KG1 (cell line): ENCODE measurements at regions not wholly inside any gene's neighbourhood (a gene's known extent, or its start where the extent isn't known, plus 50 kb on each side); places are given as distances from the start of the nearest gene placed in this dataset.
A peak's percentile ranks its signal among the peaks of the same experiment; 100 is the strongest.
"Not testable (repeated sequence)": the region's sequence is repeated elsewhere in the genome, so short reads cannot be mapped to it uniquely, and the experiment has no call there.

Experiments used
- DNase-seq: peaks from one replicate; lab custom pipeline; 2025; lab: John Stamatoyannopoulos, UW

- no peak for DNase-seq
Observed at GRCh38 chr10:86579883-86580520, 58.4 kb upstream of the WAPL start.

GRCh38 chr10:86580521-86580891, 58.9 kb upstream of the WAPL start:
- DNase-seq, result no peak

- no peak for DNase-seq
Observed at GRCh38 chr10:86583983-86584382, 62.4 kb upstream of the WAPL start.

- DNase-seq, result peak; percentile 38
Observed at GRCh38 chr10:86585037-86585929, 63.7 kb upstream of the WAPL start.

- DNase-seq, result no peak
Observed at GRCh38 chr10:86586516-86586915, 64.9 kb upstream of the WAPL start.

GRCh38 chr10:86588781-86589180, 65.6 kb upstream of the OPN4 start:
- not testable (repeated sequence) for DNase-seq

GRCh38 chr10:86591436-86591835, 62.9 kb upstream of the OPN4 start:
- DNase-seq, result no peak

- no peak for DNase-seq
Observed at GRCh38 chr10:86592413-86592812, 61.9 kb upstream of the OPN4 start.

- no peak for DNase-seq
Observed at GRCh38 chr10:86594535-86594934, 59.8 kb upstream of the OPN4 start.

- no peak for DNase-seq
Observed at GRCh38 chr10:86595496-86595895, 58.9 kb upstream of the OPN4 start.

GRCh38 chr10:86596266-86596665, 58.1 kb upstream of the OPN4 start:
- DNase-seq, result no peak

GRCh38 chr10:86597306-86597705, 57.0 kb upstream of the OPN4 start:
- no peak for DNase-seq

- DNase-seq, result no peak
Observed at GRCh38 chr10:86598151-86598550, 56.2 kb upstream of the OPN4 start.

GRCh38 chr10:86599041-86599440, 55.3 kb upstream of the OPN4 start:
- no peak for DNase-seq

GRCh38 chr10:86599729-86600128, 54.6 kb upstream of the OPN4 start:
- no peak for DNase-seq

GRCh38 chr10:86600296-86600695, 54.1 kb upstream of the OPN4 start:
- DNase-seq, result no peak

- DNase-seq, result no peak
Observed at GRCh38 chr10:86601956-86602602, 52.3 kb upstream of the OPN4 start.

- DNase-seq, result no peak
Observed at GRCh38 chr10:86603256-86603655, 51.1 kb upstream of the OPN4 start.
